ENCODE measurements at regions not wholly inside any gene's neighbourhood (a gene's known extent, or its start where the extent isn't known, plus 50 kb on each side); places are given as distances from the start of the nearest gene placed in this dataset.

DNA sequence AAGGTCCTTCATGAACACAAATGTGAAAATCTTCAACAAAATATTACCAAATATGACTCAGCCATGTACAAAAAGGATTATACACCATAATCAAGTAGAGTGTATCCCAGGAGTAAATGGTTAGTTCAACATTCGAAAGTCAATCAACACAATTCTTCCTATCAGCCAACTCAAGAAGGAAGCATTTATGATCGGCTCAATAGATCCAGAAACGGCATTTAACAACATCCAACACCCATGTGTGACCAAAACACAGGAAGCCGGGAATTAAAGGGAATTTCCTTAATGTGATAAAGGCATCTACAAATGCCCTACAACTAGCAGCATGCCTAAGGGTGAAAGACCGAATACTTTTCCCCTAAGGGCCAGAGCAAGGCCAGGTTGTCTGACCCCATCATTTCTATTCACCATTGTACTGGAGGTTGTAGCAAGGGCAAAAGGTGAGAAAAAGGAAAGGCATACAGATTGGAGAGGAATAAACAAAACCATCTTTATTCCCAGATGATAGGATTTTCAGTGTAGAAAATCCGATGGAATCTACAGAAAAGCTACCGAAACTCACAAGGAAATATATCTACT is 69.9 kb upstream of the CLDN5 start:
- TF ChIP-seq, protein P1, sequence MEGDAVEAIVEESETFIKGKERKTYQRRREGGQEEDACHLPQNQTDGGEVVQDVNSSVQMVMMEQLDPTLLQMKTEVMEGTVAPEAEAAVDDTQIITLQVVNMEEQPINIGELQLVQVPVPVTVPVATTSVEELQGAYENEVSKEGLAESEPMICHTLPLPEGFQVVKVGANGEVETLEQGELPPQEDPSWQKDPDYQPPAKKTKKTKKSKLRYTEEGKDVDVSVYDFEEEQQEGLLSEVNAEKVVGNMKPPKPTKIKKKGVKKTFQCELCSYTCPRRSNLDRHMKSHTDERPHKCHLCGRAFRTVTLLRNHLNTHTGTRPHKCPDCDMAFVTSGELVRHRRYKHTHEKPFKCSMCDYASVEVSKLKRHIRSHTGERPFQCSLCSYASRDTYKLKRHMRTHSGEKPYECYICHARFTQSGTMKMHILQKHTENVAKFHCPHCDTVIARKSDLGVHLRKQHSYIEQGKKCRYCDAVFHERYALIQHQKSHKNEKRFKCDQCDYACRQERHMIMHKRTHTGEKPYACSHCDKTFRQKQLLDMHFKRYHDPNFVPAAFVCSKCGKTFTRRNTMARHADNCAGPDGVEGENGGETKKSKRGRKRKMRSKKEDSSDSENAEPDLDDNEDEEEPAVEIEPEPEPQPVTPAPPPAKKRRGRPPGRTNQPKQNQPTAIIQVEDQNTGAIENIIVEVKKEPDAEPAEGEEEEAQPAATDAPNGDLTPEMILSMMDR (IDR thresholded peaks at IDR 0.05; ENCODE audit: low read depth, low read length), result no peak
- TF ChIP-seq EZH2phosphoT487 (IDR thresholded peaks at IDR 0.05; ENCODE audit: low read depth), result no peak
